Neural cell (in vitro differentiated cells): ENCODE measurements at regions not wholly inside any gene's neighbourhood (a gene's known extent, or its start where the extent isn't known, plus 50 kb on each side); places are given as distances from the start of the nearest gene placed in this dataset.
"Not testable (repeated sequence)": the region's sequence is repeated elsewhere in the genome, so short reads cannot be mapped to it uniquely, and the experiment has no call there.

ENCODE experiments used
- H2AFZ ChIP-seq: fragments of 200-600, 300-800 bp; sonication (generic), shearing (Covaris generic); 2 replicates; pipeline ENCODE4 v1.6.0; 2014; ENCODE audit warnings: low read depth, mild to moderate bottlenecking, antibody characterized with exemption, low read length, moderate library complexity
- H3F3A ChIP-seq: fragments of 200-600 bp; shearing (Covaris generic); 2 replicates; pipeline ENCODE4 v1.6.1; 2016; ENCODE audit warnings: mild to moderate bottlenecking, moderate library complexity, mixed read lengths, antibody characterized with exemption, low read length; ENCODE audit not compliant: insufficient read depth, poor library complexity, severe bottlenecking
- H3K27ac ChIP-seq: fragments of 200-600, 300-800 bp; sonication (generic), shearing (Covaris generic); 2 replicates; pipeline ENCODE4 v1.5.1; 2014; ENCODE audit warnings: mild to moderate bottlenecking, low read length, moderate library complexity
- H3K27me3 ChIP-seq: fragments of 300-800, 200-600 bp; sonication (generic), shearing (Covaris generic); 2 replicates; pipeline ENCODE4 v1.6.0; 2014; ENCODE audit warnings: mild to moderate bottlenecking, low read depth, low read length, moderate library complexity; ENCODE audit not compliant: insufficient read depth
- H3K36me3 ChIP-seq: fragments of 300-800, 200-600 bp; sonication (generic), shearing (Covaris generic); 2 replicates; pipeline ENCODE4 v1.5.1; 2014; ENCODE audit warnings: mild to moderate bottlenecking, antibody characterized with exemption, low read length, moderate library complexity; ENCODE audit not compliant: insufficient read depth
- H3K4me2 ChIP-seq: fragments of 300-800, 200-600 bp; sonication (generic), shearing (Covaris generic); 2 replicates; pipeline ENCODE4 v1.6.0; 2014; ENCODE audit warnings: mild to moderate bottlenecking, low read length
- H3K4me3 ChIP-seq: fragments of 300-800, 200-600 bp; sonication (generic), shearing (Covaris generic); 2 replicates; pipeline ENCODE4 v1.5.1; 2014; ENCODE audit warnings: mild to moderate bottlenecking, low read length, moderate library complexity
- H3K79me2 ChIP-seq: fragments of 200-600 bp; shearing (Covaris generic); replicated peaks from 2 replicates; pipeline ENCODE4 v1.6.0; 2014; ENCODE audit warnings: mild to moderate bottlenecking, low read length, moderate library complexity; ENCODE audit not compliant: insufficient read depth
- H3K9ac ChIP-seq: fragments of 300-800, 200-600 bp; sonication (generic), shearing (Covaris generic); 2 replicates; pipeline ENCODE4 v1.6.1; 2016; ENCODE audit warnings: mild to moderate bottlenecking, low read length, mixed read lengths
- H3K9me2 ChIP-seq: fragments of 200-600 bp; shearing (Covaris generic); 2 replicates; pipeline ENCODE4 v1.6.1; 2016; ENCODE audit warnings: mild to moderate bottlenecking, low read length, mixed read lengths; ENCODE audit not compliant: insufficient read depth
- H3K9me3 ChIP-seq: fragments of 200-600, 300-800 bp; sonication (generic), shearing (Covaris generic); 2 replicates; pipeline ENCODE4 v1.6.1; 2016; ENCODE audit warnings: mild to moderate bottlenecking, mixed run types, low read length, moderate library complexity, mixed read lengths
- H4K20me1 ChIP-seq: fragments of 200-600 bp; shearing (Covaris generic); 2 replicates; pipeline ENCODE4 v1.6.1; 2016; ENCODE audit warnings: mild to moderate bottlenecking, mixed run types; ENCODE audit not compliant: insufficient read depth
- EP300 ChIP-seq: fragments of 450-650 bp; conservative IDR thresholded peaks from 2 replicates; pipeline ENCODE4 v1.6.1; 2014; ENCODE audit warnings: antibody characterized with exemption, mild to moderate bottlenecking, moderate library complexity; ENCODE audit not compliant: poor library complexity, severe bottlenecking
- EZH2 ChIP-seq: fragments of 200-600, 300-800 bp; shearing (Covaris generic), sonication (generic); IDR thresholded peaks from 2 replicates; pipeline ENCODE4 v1.6.1; 2014; ENCODE audit warnings: antibody characterized with exemption, low read length, borderline replicate concordance, mild to moderate bottlenecking; ENCODE audit not compliant: insufficient read depth, poor library complexity, severe bottlenecking
- MXI1 ChIP-seq: fragments of 450-650 bp; conservative IDR thresholded peaks from 2 replicates; pipeline ENCODE4 v1.6.1; 2014; ENCODE audit warnings: antibody characterized with exemption, mild to moderate bottlenecking; ENCODE audit not compliant: poor library complexity, severe bottlenecking
- POLR2AphosphoS5 ChIP-seq: IDR thresholded peaks from 2 replicates; pipeline ENCODE4 v1.6.1; 2012
- RAD21 ChIP-seq: fragments of 450-650 bp; conservative IDR thresholded peaks from 2 replicates; pipeline ENCODE4 v1.6.1; 2014; ENCODE audit warnings: antibody characterized with exemption, mild to moderate bottlenecking, moderate library complexity
- SMC3 ChIP-seq: fragments of 450-650 bp; conservative IDR thresholded peaks from 2 replicates; pipeline ENCODE4 v1.6.1; 2014; ENCODE audit warnings: antibody characterized with exemption, mild to moderate bottlenecking, moderate library complexity; ENCODE audit not compliant: poor library complexity
- TAF1 ChIP-seq: IDR thresholded peaks from 2 replicates; pipeline ENCODE4 v1.6.1; 2012; ENCODE audit warnings: low read depth
- TF ChIP-seq, protein P1 (sequence below): IDR thresholded peaks from 2 replicates; pipeline ENCODE4 v1.6.1; 2012; ENCODE audit warnings: borderline replicate concordance
- TF ChIP-seq, protein P2 (sequence below): fragments of 450-650 bp; IDR thresholded peaks from 2 replicates; pipeline ENCODE4 v1.5.1; 2014; ENCODE audit warnings: antibody characterized with exemption, mild to moderate bottlenecking, moderate library complexity; ENCODE audit not compliant: poor library complexity, severe bottlenecking

DNA sequence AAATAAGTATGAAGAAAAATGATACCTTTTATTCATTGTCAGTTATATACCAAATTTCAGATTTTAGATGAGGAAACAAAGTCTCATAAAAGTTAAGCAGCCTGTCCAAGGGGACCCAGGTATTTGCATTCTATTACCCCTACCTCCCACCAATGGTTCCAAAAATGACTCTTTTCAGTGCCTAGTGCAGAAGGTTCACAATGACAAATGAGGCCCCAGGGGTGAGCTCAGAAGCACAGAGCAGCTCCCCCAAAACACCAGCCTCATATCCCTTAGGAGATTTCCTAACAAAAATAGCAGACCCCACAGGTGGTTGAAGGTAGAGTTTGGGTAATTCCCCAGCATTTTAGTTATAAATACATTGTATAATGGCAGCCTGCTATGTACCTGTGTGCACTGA lies 168.6 kb downstream of the REEP3 start:
- no peaks in the 10 kb centered on the region for H3K9me3 ChIP-seq
- H3K9ac ChIP-seq: no peak overlapping the region
- H3K27me3 ChIP-seq: no peaks in the 10 kb centered on the region
- no peak overlapping the region for H2AFZ ChIP-seq
- H3K4me2 ChIP-seq: no peak overlapping the region
- no peaks in the 10 kb centered on the region for H3K36me3 ChIP-seq
- no peaks in the 10 kb centered on the region for H4K20me1 ChIP-seq
- H3K27ac ChIP-seq: no peak overlapping the region
- H3F3A ChIP-seq: no peaks in the 10 kb centered on the region
- no peak overlapping the region for H3K4me3 ChIP-seq
- H3K9me2 ChIP-seq: no peaks in the 10 kb centered on the region
- TF ChIP-seq, protein P1, sequence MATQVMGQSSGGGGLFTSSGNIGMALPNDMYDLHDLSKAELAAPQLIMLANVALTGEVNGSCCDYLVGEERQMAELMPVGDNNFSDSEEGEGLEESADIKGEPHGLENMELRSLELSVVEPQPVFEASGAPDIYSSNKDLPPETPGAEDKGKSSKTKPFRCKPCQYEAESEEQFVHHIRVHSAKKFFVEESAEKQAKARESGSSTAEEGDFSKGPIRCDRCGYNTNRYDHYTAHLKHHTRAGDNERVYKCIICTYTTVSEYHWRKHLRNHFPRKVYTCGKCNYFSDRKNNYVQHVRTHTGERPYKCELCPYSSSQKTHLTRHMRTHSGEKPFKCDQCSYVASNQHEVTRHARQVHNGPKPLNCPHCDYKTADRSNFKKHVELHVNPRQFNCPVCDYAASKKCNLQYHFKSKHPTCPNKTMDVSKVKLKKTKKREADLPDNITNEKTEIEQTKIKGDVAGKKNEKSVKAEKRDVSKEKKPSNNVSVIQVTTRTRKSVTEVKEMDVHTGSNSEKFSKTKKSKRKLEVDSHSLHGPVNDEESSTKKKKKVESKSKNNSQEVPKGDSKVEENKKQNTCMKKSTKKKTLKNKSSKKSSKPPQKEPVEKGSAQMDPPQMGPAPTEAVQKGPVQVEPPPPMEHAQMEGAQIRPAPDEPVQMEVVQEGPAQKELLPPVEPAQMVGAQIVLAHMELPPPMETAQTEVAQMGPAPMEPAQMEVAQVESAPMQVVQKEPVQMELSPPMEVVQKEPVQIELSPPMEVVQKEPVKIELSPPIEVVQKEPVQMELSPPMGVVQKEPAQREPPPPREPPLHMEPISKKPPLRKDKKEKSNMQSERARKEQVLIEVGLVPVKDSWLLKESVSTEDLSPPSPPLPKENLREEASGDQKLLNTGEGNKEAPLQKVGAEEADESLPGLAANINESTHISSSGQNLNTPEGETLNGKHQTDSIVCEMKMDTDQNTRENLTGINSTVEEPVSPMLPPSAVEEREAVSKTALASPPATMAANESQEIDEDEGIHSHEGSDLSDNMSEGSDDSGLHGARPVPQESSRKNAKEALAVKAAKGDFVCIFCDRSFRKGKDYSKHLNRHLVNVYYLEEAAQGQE: no peak
- TF ChIP-seq EP300 (no peak), MXI1 (no peak), RAD21 (no peak), TAF1 (no peak), EZH2 (no peak), SMC3 (no peak)
- TF ChIP-seq, protein P2, sequence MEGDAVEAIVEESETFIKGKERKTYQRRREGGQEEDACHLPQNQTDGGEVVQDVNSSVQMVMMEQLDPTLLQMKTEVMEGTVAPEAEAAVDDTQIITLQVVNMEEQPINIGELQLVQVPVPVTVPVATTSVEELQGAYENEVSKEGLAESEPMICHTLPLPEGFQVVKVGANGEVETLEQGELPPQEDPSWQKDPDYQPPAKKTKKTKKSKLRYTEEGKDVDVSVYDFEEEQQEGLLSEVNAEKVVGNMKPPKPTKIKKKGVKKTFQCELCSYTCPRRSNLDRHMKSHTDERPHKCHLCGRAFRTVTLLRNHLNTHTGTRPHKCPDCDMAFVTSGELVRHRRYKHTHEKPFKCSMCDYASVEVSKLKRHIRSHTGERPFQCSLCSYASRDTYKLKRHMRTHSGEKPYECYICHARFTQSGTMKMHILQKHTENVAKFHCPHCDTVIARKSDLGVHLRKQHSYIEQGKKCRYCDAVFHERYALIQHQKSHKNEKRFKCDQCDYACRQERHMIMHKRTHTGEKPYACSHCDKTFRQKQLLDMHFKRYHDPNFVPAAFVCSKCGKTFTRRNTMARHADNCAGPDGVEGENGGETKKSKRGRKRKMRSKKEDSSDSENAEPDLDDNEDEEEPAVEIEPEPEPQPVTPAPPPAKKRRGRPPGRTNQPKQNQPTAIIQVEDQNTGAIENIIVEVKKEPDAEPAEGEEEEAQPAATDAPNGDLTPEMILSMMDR: no peak
- no peaks in the 10 kb centered on the region for H3K79me2 ChIP-seq

DNA sequence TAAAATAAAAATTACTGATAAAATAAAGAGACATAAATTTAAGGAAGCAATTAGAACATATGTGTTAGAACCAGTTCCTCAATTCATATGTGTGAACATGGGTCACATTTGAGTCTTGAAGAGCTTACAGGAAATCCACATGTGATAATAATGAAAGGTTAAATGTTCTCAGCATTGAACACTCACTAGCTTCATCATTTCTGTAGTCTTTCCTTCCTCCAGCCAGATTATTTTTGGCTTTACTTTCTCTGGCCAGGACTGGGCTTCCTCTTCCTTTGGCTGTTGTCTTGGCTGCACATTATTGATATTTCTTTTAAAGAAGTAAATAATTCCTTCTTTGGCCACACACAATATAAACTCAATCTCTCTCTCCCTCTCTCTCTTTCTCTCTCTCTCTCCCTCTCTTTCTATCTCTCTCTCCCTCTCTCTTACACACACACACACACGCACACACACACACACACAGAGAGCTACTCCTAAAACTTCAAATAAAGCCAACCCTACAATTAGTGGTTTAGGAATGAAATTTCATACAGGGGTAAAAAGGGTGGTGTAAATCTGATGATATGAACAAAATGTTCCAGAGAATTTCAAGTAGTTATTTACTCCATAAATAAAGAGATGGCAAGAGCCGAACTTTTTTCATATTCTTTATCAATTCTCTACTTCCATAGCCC lies 171.2 kb downstream of the REEP3 start:
- Histone ChIP-seq H3K79me2 (no peaks in the 10 kb centered on the region), H3K27me3 (no peaks in the 10 kb centered on the region), H3K4me2 (no peak overlapping the region), H4K20me1 (no peaks in the 10 kb centered on the region), H3K36me3 (no peaks in the 10 kb centered on the region), H3K9me2 (no peaks in the 10 kb centered on the region), H3K9me3 (no peaks in the 10 kb centered on the region), H3K27ac (no peak overlapping the region), H3K4me3 (no peak overlapping the region), H3F3A (no peaks in the 10 kb centered on the region), H2AFZ (no peak overlapping the region), H3K9ac (no peak overlapping the region)
- TF ChIP-seq RAD21: no peak
- TF ChIP-seq, protein P2: no peak
- no peak for TF ChIP-seq POLR2AphosphoS5
- no peak for TF ChIP-seq EZH2
- no peak for TF ChIP-seq MXI1
- TF ChIP-seq, protein P1: no peak
- TF ChIP-seq SMC3: no peak
- TF ChIP-seq TAF1: no peak
- no peak for TF ChIP-seq EP300

DNA sequence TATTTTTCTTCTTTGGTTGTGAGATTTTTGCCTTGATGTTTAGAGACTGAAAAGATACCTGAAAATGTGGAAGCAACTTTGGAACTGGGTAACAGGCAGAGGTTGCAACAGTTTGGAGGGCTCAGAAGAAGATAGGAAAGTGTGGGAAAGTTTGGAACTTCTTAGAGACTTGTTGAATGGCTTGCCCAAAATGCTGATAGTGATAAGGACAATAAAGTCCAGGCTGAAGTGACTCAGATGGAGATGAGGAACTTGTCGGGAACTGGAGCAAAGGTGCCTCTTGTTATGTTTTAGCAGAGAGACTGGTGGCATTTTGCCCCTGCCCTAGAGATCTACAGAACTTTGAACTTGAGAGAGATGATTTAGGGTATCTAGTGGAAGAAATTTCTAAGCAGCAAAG lies 171.8 kb downstream of the REEP3 start:
- not testable (repeated sequence) for H3F3A ChIP-seq, H3K9ac ChIP-seq, H3K9me2 ChIP-seq, H3K9me3 ChIP-seq, H3K79me2 ChIP-seq, H3K27me3 ChIP-seq, H3K36me3 ChIP-seq, H3K4me3 ChIP-seq, H3K27ac ChIP-seq, H4K20me1 ChIP-seq, H2AFZ ChIP-seq, H3K4me2 ChIP-seq
